ENCODE measurements at regions not wholly inside any gene's neighbourhood (a gene's known extent, or its start where the extent isn't known, plus 50 kb on each side); places are given as distances from the start of the nearest gene placed in this dataset.

DNA sequence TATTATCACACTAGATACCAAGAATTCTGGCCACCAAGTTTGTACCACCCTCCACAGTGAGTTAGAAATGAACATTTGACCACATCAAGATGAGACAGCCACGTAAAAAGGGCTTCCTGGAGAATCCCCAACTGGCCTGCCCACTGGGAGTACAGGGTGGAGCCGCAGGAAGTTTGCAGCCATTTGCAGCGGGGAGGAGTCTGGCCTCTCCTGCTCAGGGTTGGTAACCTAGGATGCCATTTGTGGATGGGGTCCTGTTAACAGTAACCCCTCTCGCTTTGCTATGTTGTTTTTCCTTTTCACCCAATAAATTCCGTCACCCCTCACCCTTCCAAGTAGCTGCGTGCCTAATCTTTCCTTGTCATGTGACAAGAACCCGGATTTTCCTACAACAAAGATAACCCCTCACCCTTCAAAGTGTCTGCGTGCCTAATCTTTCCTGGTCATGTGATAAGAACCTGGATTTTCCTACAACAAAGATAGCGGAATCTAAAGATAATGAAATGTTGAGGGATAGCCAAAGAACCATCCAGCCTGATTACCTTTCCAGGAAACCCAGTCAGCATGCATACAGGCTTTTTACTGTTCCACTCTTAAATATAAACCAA is 245.4 kb downstream of the NAF1 start:
- TF ChIP-seq, protein P1, sequence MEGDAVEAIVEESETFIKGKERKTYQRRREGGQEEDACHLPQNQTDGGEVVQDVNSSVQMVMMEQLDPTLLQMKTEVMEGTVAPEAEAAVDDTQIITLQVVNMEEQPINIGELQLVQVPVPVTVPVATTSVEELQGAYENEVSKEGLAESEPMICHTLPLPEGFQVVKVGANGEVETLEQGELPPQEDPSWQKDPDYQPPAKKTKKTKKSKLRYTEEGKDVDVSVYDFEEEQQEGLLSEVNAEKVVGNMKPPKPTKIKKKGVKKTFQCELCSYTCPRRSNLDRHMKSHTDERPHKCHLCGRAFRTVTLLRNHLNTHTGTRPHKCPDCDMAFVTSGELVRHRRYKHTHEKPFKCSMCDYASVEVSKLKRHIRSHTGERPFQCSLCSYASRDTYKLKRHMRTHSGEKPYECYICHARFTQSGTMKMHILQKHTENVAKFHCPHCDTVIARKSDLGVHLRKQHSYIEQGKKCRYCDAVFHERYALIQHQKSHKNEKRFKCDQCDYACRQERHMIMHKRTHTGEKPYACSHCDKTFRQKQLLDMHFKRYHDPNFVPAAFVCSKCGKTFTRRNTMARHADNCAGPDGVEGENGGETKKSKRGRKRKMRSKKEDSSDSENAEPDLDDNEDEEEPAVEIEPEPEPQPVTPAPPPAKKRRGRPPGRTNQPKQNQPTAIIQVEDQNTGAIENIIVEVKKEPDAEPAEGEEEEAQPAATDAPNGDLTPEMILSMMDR (IDR thresholded peaks at IDR 0.05; ENCODE audit: low read depth, low read length): no peak
- TF ChIP-seq, protein P2, sequence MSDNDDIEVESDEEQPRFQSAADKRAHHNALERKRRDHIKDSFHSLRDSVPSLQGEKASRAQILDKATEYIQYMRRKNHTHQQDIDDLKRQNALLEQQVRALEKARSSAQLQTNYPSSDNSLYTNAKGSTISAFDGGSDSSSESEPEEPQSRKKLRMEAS (IDR thresholded peaks at IDR 0.05; ENCODE audit: low read depth, low read length): no peak
- no peak for TF ChIP-seq POLR2A (IDR thresholded peaks at IDR 0.05; ENCODE audit: extremely low read depth, insufficient read length)

All from NB4 (cell line).